ENCODE measurements at regions not wholly inside any gene's neighbourhood (a gene's known extent, or its start where the extent isn't known, plus 50 kb on each side); places are given as distances from the start of the nearest gene placed in this dataset.
A peak's percentile ranks its signal among the peaks of the same experiment; 100 is the strongest.

- Histone ChIP-seq H3K4me2 (replicated peaks; ENCODE audit: extremely low read depth, low read length, poor library complexity, severe bottlenecking) (no peak overlapping the region), H3K4me3 (replicated peaks in 1 of 3; ENCODE audit: low read depth in 2 of 3, low read length in 3 of 3) (no peak overlapping the region), H4K20me1 (ENCODE audit: insufficient read depth, low read length) (no peaks in the 10 kb centered on the region), H2AFZ (ENCODE audit: insufficient read depth, low read depth, low read length, poor library complexity, severe bottlenecking) (no peak overlapping the region), H3K27ac (ENCODE audit: low read depth in 1 of 2, low read length in 2 of 2) (no peak overlapping the region), H3K36me3 (replicated peaks in 1 of 2; ENCODE audit: control insufficient read depth in 1 of 2, insufficient read depth in 2 of 2, low read length in 2 of 2) (no peaks in the 10 kb centered on the region), H3K9ac (ENCODE audit: insufficient read depth, low read length, poor library complexity, severe bottlenecking) (no peak overlapping the region), H3K9me3 (replicated peaks in 1 of 2; ENCODE audit: control insufficient read depth in 1 of 2, insufficient read depth in 1 of 2, low read length in 2 of 2) (no peaks in the 10 kb centered on the region), H3K27me3 (ENCODE audit: control insufficient read depth in 2 of 2, insufficient read depth in 2 of 2, low read length in 2 of 2) (no peaks in the 10 kb centered on the region), H3K4me1 (ENCODE audit: control insufficient read depth in 1 of 2, insufficient read depth in 2 of 2, low read length in 2 of 2) (peaks cover 16 to 17% of the 10 kb centered on the region in 2 donors), H3K79me2 (ENCODE audit: insufficient read depth, low read length) (no peaks in the 10 kb centered on the region)
- H3K27me3 Mint-ChIP-seq (ENCODE audit: low read depth in 3 of 3): peaks cover 2 to 9% (median 8%) of the 10 kb centered on the region in 3 donors
- peaks cover 0 to 2% (median 0%) of the 10 kb centered on the region in 7 donors for H3K9me3 Mint-ChIP-seq
- intact Hi-C loops (cut with micrococcal nuclease): no loop called here
- no peak overlapping the region for H3K27ac Mint-ChIP-seq
- DNase-seq: no peak
- no peak overlapping the region for H3K4me3 Mint-ChIP-seq
- no peaks in the 10 kb centered on the region for H3K36me3 Mint-ChIP-seq
- 100% methylated on average over 3 of the region's 5 CpGs for WGBS (ENCODE audit: insufficient coverage)
- TF ChIP-seq CTCF (IDR thresholded peaks at IDR 0.05): no peak
- peaks cover 12% of the 10 kb centered on the region for H3K4me1 Mint-ChIP-seq
Observed at GRCh38 chr17:33798308-33798707, 456.8 kb upstream of the CCL2 start.

GRCh38 chr17:33802349-33803198 is 452.5 kb upstream of the CCL2 start:
- Mint-ChIP-seq H3K36me3 (no peaks in the 10 kb centered on the region), H3K4me1 (peaks cover 30% of the 10 kb centered on the region), H3K9me3 (peaks cover 0 to 2% (median 0%) of the 10 kb centered on the region in 7 donors), H3K27me3 (ENCODE audit: low read depth in 3 of 3) (peaks cover 2 to 7% (median 5%) of the 10 kb centered on the region in 3 donors), H3K27ac (peak overlapping the region in 4 of 7 donors; percentile 27 to 75 (median 48)), H3K4me3 (no peak overlapping the region)
- peak overlapping the region; percentile 43 for H2AFZ ChIP-seq (ENCODE audit: insufficient read depth, low read depth, low read length, poor library complexity, severe bottlenecking)
- H3K27me3 ChIP-seq (ENCODE audit: control insufficient read depth in 2 of 2, insufficient read depth in 2 of 2, low read length in 2 of 2): no peaks in the 10 kb centered on the region
- peak overlapping the region; percentile 3 for H3K4me2 ChIP-seq (replicated peaks; ENCODE audit: extremely low read depth, low read length, poor library complexity, severe bottlenecking)
- H3K79me2 ChIP-seq (ENCODE audit: insufficient read depth, low read length): no peaks in the 10 kb centered on the region
- TF ChIP-seq CTCF (IDR thresholded peaks at IDR 0.05): no peak
- H3K4me1 ChIP-seq (ENCODE audit: control insufficient read depth in 1 of 2, insufficient read depth in 2 of 2, low read length in 2 of 2): peaks cover 32 to 33% of the 10 kb centered on the region in 2 donors
- no peak for DNase-seq
- 77% methylated on average over 3 of the region's 10 CpGs for WGBS (ENCODE audit: insufficient coverage)
- no peaks in the 10 kb centered on the region for H3K9me3 ChIP-seq (replicated peaks in 1 of 2; ENCODE audit: control insufficient read depth in 1 of 2, insufficient read depth in 1 of 2, low read length in 2 of 2)
- intact Hi-C loops (cut with micrococcal nuclease): no loop called here
- peak overlapping the region in 1 of 3 experiments; percentile 14 for H3K4me3 ChIP-seq (replicated peaks in 1 of 3; ENCODE audit: low read depth in 2 of 3, low read length in 3 of 3)
- H4K20me1 ChIP-seq (ENCODE audit: insufficient read depth, low read length): no peaks in the 10 kb centered on the region
- no peaks in the 10 kb centered on the region for H3K36me3 ChIP-seq (replicated peaks in 1 of 2; ENCODE audit: control insufficient read depth in 1 of 2, insufficient read depth in 2 of 2, low read length in 2 of 2)
- no peak overlapping the region for H3K9ac ChIP-seq (ENCODE audit: insufficient read depth, low read length, poor library complexity, severe bottlenecking)
- H3K27ac ChIP-seq (ENCODE audit: low read depth in 1 of 2, low read length in 2 of 2): peak overlapping the region; percentile 9 to 60

Measured in CD14-positive monocyte (primary cell).